Mucosa of stomach (tissue), 1 donor: ENCODE measurements at regions not wholly inside any gene's neighbourhood (a gene's known extent, or its start where the extent isn't known, plus 50 kb on each side); places are given as distances from the start of the nearest gene placed in this dataset.

ENCODE experiments used
- H3K27me3 ChIP-seq: one replicate; pipeline ENCODE4 v1.7.0; 2013; ENCODE audit warnings: mild to moderate bottlenecking, low read length; ENCODE audit not compliant: control insufficient read depth, insufficient read depth
- H3K36me3 ChIP-seq: one replicate; pipeline ENCODE4 v1.7.0; 2013; ENCODE audit warnings: low read length; ENCODE audit not compliant: control insufficient read depth, insufficient read depth
- H3K4me1 ChIP-seq: one replicate; pipeline ENCODE4 v1.7.0; 2013; ENCODE audit warnings: mild to moderate bottlenecking, low read length; ENCODE audit not compliant: control insufficient read depth, insufficient read depth
- H3K4me3 ChIP-seq: one replicate; pipeline ENCODE4 v1.7.0; 2013; ENCODE audit warnings: low read length
- H3K9ac ChIP-seq: one replicate; pipeline ENCODE4 v1.7.0; 2013; ENCODE audit warnings: mild to moderate bottlenecking, low read length, moderate library complexity
- H3K9me3 ChIP-seq: one replicate; pipeline ENCODE4 v1.7.0; 2013; ENCODE audit warnings: mild to moderate bottlenecking, low read length, moderate library complexity; ENCODE audit not compliant: control insufficient read depth
- donor health status: Pancreatic carcinoma.

- H3K27me3 ChIP-seq: no peaks in the 10 kb centered on the region
- no peak overlapping the region for H3K9ac ChIP-seq
Observed at GRCh38 chr22:49295465-49295743, 532.3 kb downstream of the BRD1 start.

GRCh38 chr22:49294656-49295464 is 532.8 kb downstream of the BRD1 start:
- no peak overlapping the region for H3K9ac ChIP-seq
- no peaks in the 10 kb centered on the region for H3K9me3 ChIP-seq
- H3K36me3 ChIP-seq: no peaks in the 10 kb centered on the region
- no peaks in the 10 kb centered on the region for H3K27me3 ChIP-seq
- no peak overlapping the region for H3K4me3 ChIP-seq
- no peaks in the 10 kb centered on the region for H3K4me1 ChIP-seq

More at GRCh38 chr22:49295465-49295743, 532.3 kb downstream of the BRD1 start:
- Histone ChIP-seq H3K9me3 (no peaks in the 10 kb centered on the region), H3K4me3 (no peak overlapping the region), H3K4me1 (no peaks in the 10 kb centered on the region), H3K36me3 (no peaks in the 10 kb centered on the region)

- H3K4me3 ChIP-seq: no peak overlapping the region
- no peaks in the 10 kb centered on the region for H3K9me3 ChIP-seq
- H3K4me1 ChIP-seq: no peaks in the 10 kb centered on the region
- H3K9ac ChIP-seq: no peak overlapping the region
- no peaks in the 10 kb centered on the region for H3K27me3 ChIP-seq
- no peaks in the 10 kb centered on the region for H3K36me3 ChIP-seq
Observed at GRCh38 chr22:49292909-49293308, 534.8 kb downstream of the BRD1 start.

GRCh38 chr22:49291781-49292180 is 535.9 kb downstream of the BRD1 start:
- Histone ChIP-seq H3K4me3 (no peak overlapping the region), H3K27me3 (no peaks in the 10 kb centered on the region), H3K36me3 (no peaks in the 10 kb centered on the region), H3K9me3 (no peaks in the 10 kb centered on the region), H3K4me1 (no peaks in the 10 kb centered on the region), H3K9ac (no peak overlapping the region)

- H3K9ac ChIP-seq: no peak overlapping the region
- no peak overlapping the region for H3K4me3 ChIP-seq
- no peaks in the 10 kb centered on the region for H3K27me3 ChIP-seq
- no peaks in the 10 kb centered on the region for H3K4me1 ChIP-seq
- no peaks in the 10 kb centered on the region for H3K36me3 ChIP-seq
- H3K9me3 ChIP-seq: no peaks in the 10 kb centered on the region
Observed at GRCh38 chr22:49291169-49291568, 536.5 kb downstream of the BRD1 start.

- H3K4me1 ChIP-seq: no peaks in the 10 kb centered on the region
- H3K4me3 ChIP-seq: no peak overlapping the region
- no peak overlapping the region for H3K9ac ChIP-seq
- H3K27me3 ChIP-seq: no peaks in the 10 kb centered on the region
- no peaks in the 10 kb centered on the region for H3K9me3 ChIP-seq
- H3K36me3 ChIP-seq: no peaks in the 10 kb centered on the region
Observed at GRCh38 chr22:49290711-49291110, 537.0 kb downstream of the BRD1 start.

GRCh38 chr22:49289822-49290679 is 537.6 kb downstream of the BRD1 start:
- Histone ChIP-seq H3K36me3 (no peaks in the 10 kb centered on the region), H3K9ac (no peak overlapping the region), H3K27me3 (no peaks in the 10 kb centered on the region), H3K4me3 (no peak overlapping the region), H3K9me3 (no peaks in the 10 kb centered on the region), H3K4me1 (no peaks in the 10 kb centered on the region)

- Histone ChIP-seq H3K27me3 (peaks cover 3% of the 10 kb centered on the region), H3K36me3 (no peaks in the 10 kb centered on the region), H3K9me3 (no peaks in the 10 kb centered on the region), H3K4me3 (no peak overlapping the region), H3K4me1 (no peaks in the 10 kb centered on the region), H3K9ac (no peak overlapping the region)
Observed at GRCh38 chr22:49286181-49286760, 541.4 kb downstream of the BRD1 start.

GRCh38 chr22:49284931-49285330 is 542.7 kb downstream of the BRD1 start:
- Histone ChIP-seq H3K4me3 (no peak overlapping the region), H3K9me3 (no peaks in the 10 kb centered on the region), H3K27me3 (peaks cover 3% of the 10 kb centered on the region), H3K36me3 (no peaks in the 10 kb centered on the region), H3K9ac (no peak overlapping the region), H3K4me1 (no peaks in the 10 kb centered on the region)

GRCh38 chr22:49284056-49284784 is 543.5 kb downstream of the BRD1 start:
- Histone ChIP-seq H3K9me3 (no peaks in the 10 kb centered on the region), H3K36me3 (no peaks in the 10 kb centered on the region), H3K9ac (no peak overlapping the region), H3K27me3 (peaks cover 3% of the 10 kb centered on the region), H3K4me3 (no peak overlapping the region), H3K4me1 (no peaks in the 10 kb centered on the region)

- Histone ChIP-seq H3K9ac (no peak overlapping the region), H3K27me3 (peaks cover 3% of the 10 kb centered on the region), H3K4me3 (no peak overlapping the region), H3K36me3 (no peaks in the 10 kb centered on the region), H3K4me1 (no peaks in the 10 kb centered on the region), H3K9me3 (no peaks in the 10 kb centered on the region)
Observed at GRCh38 chr22:49282596-49282995, 545.1 kb downstream of the BRD1 start.
